ENCODE measurements at regions not wholly inside any gene's neighbourhood (a gene's known extent, or its start where the extent isn't known, plus 50 kb on each side); places are given as distances from the start of the nearest gene placed in this dataset.

DNA sequence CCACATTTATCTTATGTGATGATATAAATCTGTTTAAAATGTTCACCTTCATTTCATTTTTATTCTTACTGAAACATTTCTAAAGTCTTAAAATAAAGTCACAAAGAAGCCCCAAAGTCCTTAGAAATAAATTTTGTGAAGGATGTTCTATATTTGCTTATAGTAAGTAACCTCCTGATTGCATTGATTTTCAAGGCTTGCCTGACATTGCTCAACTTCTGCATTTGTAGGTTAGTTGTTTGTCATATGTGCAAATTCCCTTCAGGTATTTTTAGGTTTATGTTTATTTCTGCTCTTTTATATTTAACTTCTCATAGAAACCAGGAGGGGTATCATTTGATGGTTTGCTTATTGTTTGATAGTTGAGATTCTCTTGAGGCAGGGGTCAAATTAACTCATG lies 417.8 kb downstream of the ARL4A start:
- TF ChIP-seq CTCF (IDR thresholded peaks at IDR 0.05; ENCODE audit: insufficient read depth, low read length) (no peak), GABPA (IDR thresholded peaks at IDR 0.05; ENCODE audit: low read depth) (no peak), POLR2AphosphoS5 (IDR thresholded peaks at IDR 0.05; ENCODE audit: low read depth) (no peak)
- TF ChIP-seq, protein P1, sequence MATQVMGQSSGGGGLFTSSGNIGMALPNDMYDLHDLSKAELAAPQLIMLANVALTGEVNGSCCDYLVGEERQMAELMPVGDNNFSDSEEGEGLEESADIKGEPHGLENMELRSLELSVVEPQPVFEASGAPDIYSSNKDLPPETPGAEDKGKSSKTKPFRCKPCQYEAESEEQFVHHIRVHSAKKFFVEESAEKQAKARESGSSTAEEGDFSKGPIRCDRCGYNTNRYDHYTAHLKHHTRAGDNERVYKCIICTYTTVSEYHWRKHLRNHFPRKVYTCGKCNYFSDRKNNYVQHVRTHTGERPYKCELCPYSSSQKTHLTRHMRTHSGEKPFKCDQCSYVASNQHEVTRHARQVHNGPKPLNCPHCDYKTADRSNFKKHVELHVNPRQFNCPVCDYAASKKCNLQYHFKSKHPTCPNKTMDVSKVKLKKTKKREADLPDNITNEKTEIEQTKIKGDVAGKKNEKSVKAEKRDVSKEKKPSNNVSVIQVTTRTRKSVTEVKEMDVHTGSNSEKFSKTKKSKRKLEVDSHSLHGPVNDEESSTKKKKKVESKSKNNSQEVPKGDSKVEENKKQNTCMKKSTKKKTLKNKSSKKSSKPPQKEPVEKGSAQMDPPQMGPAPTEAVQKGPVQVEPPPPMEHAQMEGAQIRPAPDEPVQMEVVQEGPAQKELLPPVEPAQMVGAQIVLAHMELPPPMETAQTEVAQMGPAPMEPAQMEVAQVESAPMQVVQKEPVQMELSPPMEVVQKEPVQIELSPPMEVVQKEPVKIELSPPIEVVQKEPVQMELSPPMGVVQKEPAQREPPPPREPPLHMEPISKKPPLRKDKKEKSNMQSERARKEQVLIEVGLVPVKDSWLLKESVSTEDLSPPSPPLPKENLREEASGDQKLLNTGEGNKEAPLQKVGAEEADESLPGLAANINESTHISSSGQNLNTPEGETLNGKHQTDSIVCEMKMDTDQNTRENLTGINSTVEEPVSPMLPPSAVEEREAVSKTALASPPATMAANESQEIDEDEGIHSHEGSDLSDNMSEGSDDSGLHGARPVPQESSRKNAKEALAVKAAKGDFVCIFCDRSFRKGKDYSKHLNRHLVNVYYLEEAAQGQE (IDR thresholded peaks at IDR 0.05; ENCODE audit: insufficient replicate concordance, low read depth): no peak
